B cell (primary cell): ENCODE measurements at regions not wholly inside any gene's neighbourhood (a gene's known extent, or its start where the extent isn't known, plus 50 kb on each side); places are given as distances from the start of the nearest gene placed in this dataset.

Source experiments
- ATAC-seq: fragments of 200-7000 bp; cut with Tn5 transposase; one replicate; pipeline ENCODE4 v1.10.0; 2021; ENCODE audit warnings: low read depth, mild to moderate bottlenecking, moderate number of reproducible peaks, moderate library complexity
- CTCF ChIA-PET: fragments of 350-600 bp; sonication (Branson Sonifier 250); formaldehyde crosslinking; loops from one replicate; lab custom pipeline; 2021; ENCODE audit warnings: antibody characterized with exemption, inconsistent platforms; lab: Charles Lee
- POLR2A ChIA-PET: fragments of 350-600 bp; sonication (Branson Sonifier 250); formaldehyde crosslinking; loops from one replicate; lab custom pipeline; 2021; ENCODE audit warnings: antibody characterized with exemption; lab: Charles Lee
- DNase-seq: peaks from one replicate; pipeline ENCODE4 v3.0.0; 2013
- H2AFZ ChIP-seq: 2 replicates; pipeline ENCODE4 v1.6.1; 2012; ENCODE audit warnings: mild to moderate bottlenecking, low read depth, low read length; ENCODE audit not compliant: insufficient read depth, poor library complexity, severe bottlenecking
- H3K27ac ChIP-seq, 2 donors: 1 replicate in 1 of 2; 2 replicates in 1 of 2; pipeline ENCODE4 v1.5.1; 2012 to 2013; ENCODE audit warnings: low read length in 2 of 2, mild to moderate bottlenecking in 2 of 2, moderate library complexity in 1 of 2
- H3K27me3 ChIP-seq, 4 experiments: fragments of 200-600 bp in 1 of 4; sonication (generic) in 1 of 4; replicated peaks in 1 of 4; 1 replicate in 2 of 4; 2 replicates in 2 of 4; pipeline versions ENCODE4 v1.6.1 to v1.7.0; 2013 to 2016; ENCODE audit warnings: low read length in 3 of 4, mild to moderate bottlenecking in 2 of 4, mixed read lengths in 1 of 4, moderate library complexity in 1 of 4; ENCODE audit not compliant: insufficient read depth in 4 of 4, control insufficient read depth in 3 of 4; ENCODE audit errors: control extremely low read depth in 1 of 4
- H3K36me3 ChIP-seq, 2 experiments: replicated peaks in 1 of 2; 1 replicate in 1 of 2; 2 replicates in 1 of 2; pipeline versions ENCODE4 v1.6.1 to v1.7.1; 2013; ENCODE audit warnings: low read length in 1 of 2; ENCODE audit not compliant: insufficient read depth in 2 of 2, control insufficient read depth in 1 of 2; ENCODE audit errors: control extremely low read depth in 1 of 2, extremely low read depth in 1 of 2
- H3K4me1 ChIP-seq, 2 donors: fragments of 200-600 bp in 1 of 2; sonication (generic) in 1 of 2; 1 replicate in 1 of 2; 2 replicates in 1 of 2; pipeline versions ENCODE4 v1.5.1 to v1.6.1; 2013 to 2017; ENCODE audit warnings: low read length in 2 of 2; ENCODE audit not compliant: control insufficient read depth in 2 of 2, insufficient read depth in 2 of 2
- H3K4me2 ChIP-seq: replicated peaks from 2 replicates; pipeline ENCODE3; 2012; ENCODE audit warnings: mild to moderate bottlenecking, low read depth, low read length; ENCODE audit not compliant: poor library complexity, severe bottlenecking
- H3K4me3 ChIP-seq, 5 experiments: fragments of 200-600 bp in 1 of 5; sonication (generic) in 1 of 5; 1 replicate in 3 of 5; 2 replicates in 2 of 5; pipeline versions ENCODE4 v1.5.1 to v1.7.0; 2011 to 2016; ENCODE audit warnings: low read length in 4 of 5, mild to moderate bottlenecking in 4 of 5, low read depth in 2 of 5, control low read depth in 1 of 5, moderate library complexity in 1 of 5; ENCODE audit not compliant: insufficient read depth in 1 of 5; ENCODE audit errors: control extremely low read depth in 1 of 5, extremely low read depth in 1 of 5
- H3K79me2 ChIP-seq: fragments of 200-600 bp; sonication (generic); one replicate; pipeline ENCODE4 v1.6.0; 2016; ENCODE audit warnings: low read length; ENCODE audit not compliant: control insufficient read depth, insufficient read depth
- H3K9ac ChIP-seq: fragments of 200-600 bp; sonication (generic); 2 replicates; pipeline ENCODE4 v1.6.1; 2017; ENCODE audit warnings: mild to moderate bottlenecking, low read length, moderate library complexity
- H3K9me3 ChIP-seq, 3 donors: one replicate each; pipeline versions ENCODE4 v1.6.1 to v1.7.1; 2013; ENCODE audit warnings: low read length in 2 of 3; ENCODE audit not compliant: control insufficient read depth in 2 of 3, insufficient read depth in 1 of 3; ENCODE audit errors: control extremely low read depth in 1 of 3
- H4K20me1 ChIP-seq: 2 replicates; pipeline ENCODE4 v1.6.0; 2012; ENCODE audit warnings: mild to moderate bottlenecking, low read length; ENCODE audit not compliant: insufficient read depth, control insufficient read depth, poor library complexity, severe bottlenecking
- H3K27ac Mint-ChIP-seq: one replicate; pipeline ENCODE4 v1.8.0; 2021; ENCODE audit warnings: mixed read lengths
- H3K27me3 Mint-ChIP-seq: one replicate; pipeline ENCODE4 v1.8.0; 2021; ENCODE audit warnings: mixed read lengths
- H3K4me1 Mint-ChIP-seq: one replicate; pipeline ENCODE4 v1.8.0; 2021; ENCODE audit warnings: mixed read lengths
- H3K4me3 Mint-ChIP-seq: one replicate; pipeline ENCODE4 v1.8.0; 2021; ENCODE audit warnings: mixed read lengths
- H3K9me3 Mint-ChIP-seq: one replicate; pipeline ENCODE4 v1.8.0; 2022; ENCODE audit warnings: mixed read lengths; ENCODE audit not compliant: insufficient read depth
- CTCF ChIP-seq: fragments of 200-600 bp; IDR thresholded peaks from one replicate; pipeline ENCODE4 v1.8.0; 2022; ENCODE audit warnings: antibody characterized with exemption, mild to moderate bottlenecking
- EZH2 ChIP-seq: IDR thresholded peaks from 2 replicates; pipeline ENCODE4 v1.6.1; 2012; ENCODE audit warnings: borderline replicate concordance, low read depth, mild to moderate bottlenecking, moderate library complexity, low read length; ENCODE audit not compliant: insufficient read depth, poor library complexity, severe bottlenecking
- WGBS: methylation state at CpG from one replicate; pipeline ENCODE4 v1.1.5; 2013; ENCODE audit warnings: missing lambda C conversion rate; ENCODE audit not compliant: insufficient coverage; 5-methylcytosine and 5-hydroxymethylcytosine counted together
- intact Hi-C: fragments of 100-400 bp; cut with micrococcal nuclease; formaldehyde crosslinking; loops from one replicate; pipeline ENCODE4 v1.10.0; 2022

DNA sequence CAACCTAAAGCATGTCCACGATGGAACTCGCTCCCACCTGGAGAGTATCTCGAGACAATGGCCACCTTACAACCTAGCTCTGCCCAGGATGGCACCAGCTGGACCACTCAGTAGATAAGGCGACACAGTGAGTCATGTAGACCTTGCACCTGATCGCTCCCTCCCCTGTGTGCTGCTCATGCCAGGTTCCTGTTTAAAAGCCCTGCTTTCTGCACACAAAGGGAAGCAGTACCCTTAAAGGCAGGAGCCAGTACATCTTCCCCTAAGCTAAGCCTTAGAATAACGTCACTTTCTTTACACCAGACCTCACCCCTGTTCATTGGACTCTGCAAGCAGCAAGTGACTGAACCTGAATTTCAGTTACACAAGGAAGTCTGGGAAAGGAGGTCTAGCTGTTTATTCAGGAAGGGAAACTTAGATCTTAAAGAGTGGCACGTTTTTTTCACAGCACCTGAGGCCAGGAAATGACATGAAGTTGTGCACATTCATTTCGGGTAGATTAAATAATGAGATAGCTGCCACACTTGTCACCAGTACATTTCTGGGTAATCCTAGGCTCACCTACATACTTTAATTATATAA lies 117.9 kb downstream of the MTPAP start:
- no peak overlapping the region for H3K4me2 ChIP-seq
- intact Hi-C loops, result no loop called here
- Mint-ChIP-seq H3K4me1 (no peaks in the 10 kb centered on the region), H3K4me3 (no peak overlapping the region), H3K9me3 (peaks cover 3% of the 10 kb centered on the region), H3K27me3 (peaks cover 9% of the 10 kb centered on the region), H3K27ac (no peak overlapping the region)
- no peak overlapping the region for H3K4me3 ChIP-seq
- no peak overlapping the region for H3K9ac ChIP-seq
- H3K27me3 ChIP-seq, result peaks cover 0 to 5% (median 0%) of the 10 kb centered on the region in 4 experiments
- H3K4me1 ChIP-seq, result no peaks in the 10 kb centered on the region
- H3K27ac ChIP-seq, result no peak overlapping the region
- TF ChIP-seq CTCF, result no peak
- no peak for TF ChIP-seq EZH2
- ChIA-PET CTCF (no interaction called here), POLR2A (no interaction called here)
- DNase-seq (no peak), ATAC-seq (no peak)
- H2AFZ ChIP-seq, result no peak overlapping the region
- H4K20me1 ChIP-seq, result no peaks in the 10 kb centered on the region
- WGBS, result 50% methylated on average over 6 of the region's 8 CpGs
- no peaks in the 10 kb centered on the region for H3K36me3 ChIP-seq
- no peaks in the 10 kb centered on the region for H3K79me2 ChIP-seq
- H3K9me3 ChIP-seq, result peaks cover 0 to 4% (median 0%) of the 10 kb centered on the region in 3 donors

- peaks cover under 1% of the 10 kb centered on the region for H3K9me3 Mint-ChIP-seq
- H3K4me1 ChIP-seq, result no peaks in the 10 kb centered on the region
- no peak overlapping the region for H3K27ac ChIP-seq
- ChIA-PET CTCF (no interaction called here), POLR2A (no interaction called here)
- TF ChIP-seq EZH2, result no peak
- TF ChIP-seq CTCF, result no peak
- H3K27me3 ChIP-seq, result peaks cover 0 to 4% (median 0%) of the 10 kb centered on the region in 4 experiments
- H4K20me1 ChIP-seq, result no peaks in the 10 kb centered on the region
- H3K9ac ChIP-seq, result no peak overlapping the region
- no peaks in the 10 kb centered on the region for H3K36me3 ChIP-seq
- DNase-seq (no peak), ATAC-seq (no peak)
- no peaks in the 10 kb centered on the region for H3K79me2 ChIP-seq
- no peak overlapping the region for H2AFZ ChIP-seq
- 84% methylated on average over 5 of the region's 5 CpGs for WGBS
- no peak overlapping the region for H3K4me3 ChIP-seq
- H3K4me1 Mint-ChIP-seq, result no peaks in the 10 kb centered on the region
- H3K27me3 Mint-ChIP-seq, result peaks cover 9% of the 10 kb centered on the region
- H3K27ac Mint-ChIP-seq, result no peak overlapping the region
- H3K4me2 ChIP-seq, result no peak overlapping the region
- intact Hi-C loops, result no loop called here
- no peak overlapping the region for H3K4me3 Mint-ChIP-seq
- H3K9me3 ChIP-seq, result peaks cover 0 to 4% (median 0%) of the 10 kb centered on the region in 3 donors
Measured at GRCh38 chr10:30229536-30229935, 119.5 kb downstream of the MTPAP start.
